ENCODE measurements at regions not wholly inside any gene's neighbourhood (a gene's known extent, or its start where the extent isn't known, plus 50 kb on each side); places are given as distances from the start of the nearest gene placed in this dataset.

DNA sequence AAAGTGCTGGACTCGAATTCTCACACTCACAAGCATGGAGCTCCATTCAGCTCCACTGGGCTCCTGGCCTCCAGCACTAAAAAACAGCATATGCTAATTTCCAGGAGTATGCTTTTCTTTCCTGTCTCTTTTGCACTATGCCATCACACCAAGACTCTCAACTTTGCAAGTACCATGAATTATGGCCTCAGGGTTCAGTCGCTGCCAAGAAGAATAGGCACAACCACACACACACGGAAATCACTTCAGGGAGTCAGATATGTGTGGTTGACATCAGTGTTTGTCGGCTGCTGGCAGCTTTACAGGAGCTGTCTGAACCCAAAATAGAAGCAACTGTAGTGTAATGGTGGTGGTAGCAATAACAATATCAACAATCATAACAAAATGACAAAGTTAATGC is 305.0 kb upstream of the SLCO3A1 start:
- no peaks in the 10 kb centered on the region for H3K79me2 ChIP-seq
- H3K9me2 ChIP-seq (replicated peaks; ENCODE audit: insufficient read depth): no peaks in the 10 kb centered on the region
- no peaks in the 10 kb centered on the region for H4K20me1 ChIP-seq (ENCODE audit: insufficient read depth, poor library complexity, severe bottlenecking)
- no peak for TF ChIP-seq EZH2phosphoT487 (IDR thresholded peaks at IDR 0.05; ENCODE audit: low read depth, severe bottlenecking, unreplicated experiment)
- TF ChIP-seq, protein P1, sequence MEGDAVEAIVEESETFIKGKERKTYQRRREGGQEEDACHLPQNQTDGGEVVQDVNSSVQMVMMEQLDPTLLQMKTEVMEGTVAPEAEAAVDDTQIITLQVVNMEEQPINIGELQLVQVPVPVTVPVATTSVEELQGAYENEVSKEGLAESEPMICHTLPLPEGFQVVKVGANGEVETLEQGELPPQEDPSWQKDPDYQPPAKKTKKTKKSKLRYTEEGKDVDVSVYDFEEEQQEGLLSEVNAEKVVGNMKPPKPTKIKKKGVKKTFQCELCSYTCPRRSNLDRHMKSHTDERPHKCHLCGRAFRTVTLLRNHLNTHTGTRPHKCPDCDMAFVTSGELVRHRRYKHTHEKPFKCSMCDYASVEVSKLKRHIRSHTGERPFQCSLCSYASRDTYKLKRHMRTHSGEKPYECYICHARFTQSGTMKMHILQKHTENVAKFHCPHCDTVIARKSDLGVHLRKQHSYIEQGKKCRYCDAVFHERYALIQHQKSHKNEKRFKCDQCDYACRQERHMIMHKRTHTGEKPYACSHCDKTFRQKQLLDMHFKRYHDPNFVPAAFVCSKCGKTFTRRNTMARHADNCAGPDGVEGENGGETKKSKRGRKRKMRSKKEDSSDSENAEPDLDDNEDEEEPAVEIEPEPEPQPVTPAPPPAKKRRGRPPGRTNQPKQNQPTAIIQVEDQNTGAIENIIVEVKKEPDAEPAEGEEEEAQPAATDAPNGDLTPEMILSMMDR (IDR thresholded peaks at IDR 0.05; ENCODE audit: poor library complexity): no peak
- no peak for TF ChIP-seq EZH2 (IDR thresholded peaks at IDR 0.05; ENCODE audit: borderline replicate concordance)
- H3K27ac ChIP-seq: no peak overlapping the region
- H3K4me3 ChIP-seq: no peak overlapping the region
- no peak overlapping the region for H2AFZ ChIP-seq
- WGBS (ENCODE audit: low lambda C conversion rate, missing lambda C conversion rate): 74% methylated on average over 4 of the region's 4 CpGs
- no peaks in the 10 kb centered on the region for H3K36me3 ChIP-seq (replicated peaks; ENCODE audit: insufficient read depth, low read depth)
- H3K4me1 ChIP-seq (ENCODE audit: insufficient read depth): peaks cover 2% of the 10 kb centered on the region
- H3K27me3 ChIP-seq: no peaks in the 10 kb centered on the region
- H3K4me2 ChIP-seq: no peak overlapping the region
- DNase-seq (ENCODE audit: low spot score): no peak
- H3K9me3 ChIP-seq (ENCODE audit: low read depth): no peaks in the 10 kb centered on the region

DNA sequence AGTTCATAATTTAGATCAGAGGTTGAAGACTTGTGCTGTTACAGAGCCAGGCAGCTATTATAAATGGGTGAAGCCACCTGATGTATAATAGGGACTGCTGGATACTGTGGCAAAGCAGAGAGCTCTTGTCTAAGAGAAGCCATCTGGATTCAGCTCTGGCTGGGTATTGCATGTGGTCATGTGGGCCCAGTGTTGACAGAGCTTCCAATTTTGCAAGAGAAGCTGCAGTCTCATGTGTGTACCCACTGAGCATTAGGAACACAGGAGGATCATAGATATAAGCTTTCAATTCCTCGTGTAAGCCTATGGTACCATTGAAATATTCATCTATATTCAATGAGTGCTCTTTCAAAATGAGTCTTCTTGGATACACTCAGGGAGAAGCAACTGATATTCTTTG is 303.9 kb upstream of the SLCO3A1 start:
- WGBS (ENCODE audit: low lambda C conversion rate, missing lambda C conversion rate): 85% methylated on average over 1 of the region's 1 CpG

DNA sequence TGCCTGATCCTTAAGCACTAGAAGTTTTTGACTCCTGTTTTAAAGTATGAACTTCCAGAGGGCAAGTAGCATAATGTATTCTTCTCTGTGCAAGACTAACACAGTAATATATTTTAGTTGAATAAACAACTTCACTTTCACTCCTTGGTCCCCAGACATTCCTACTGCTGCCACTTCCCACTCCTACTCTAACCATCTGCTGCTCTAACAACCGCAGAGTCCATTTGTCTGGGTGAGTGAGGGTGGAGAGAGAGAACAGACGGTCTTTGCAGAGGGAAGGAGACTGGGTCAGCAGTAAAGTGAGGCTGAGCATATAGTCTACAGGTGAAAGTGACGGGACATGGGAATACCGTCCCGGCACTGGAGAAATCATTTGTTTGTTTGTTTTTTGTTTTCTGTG is 301.0 kb upstream of the SLCO3A1 start:
- TF ChIP-seq EZH2phosphoT487 (IDR thresholded peaks at IDR 0.05; ENCODE audit: low read depth, severe bottlenecking, unreplicated experiment): no peak
- TF ChIP-seq, protein P1 (IDR thresholded peaks at IDR 0.05; ENCODE audit: poor library complexity): no peak
- TF ChIP-seq EZH2 (IDR thresholded peaks at IDR 0.05; ENCODE audit: borderline replicate concordance): no peak
- DNase-seq (ENCODE audit: low spot score): no peak

More for the DNA sequence above, 303.9 kb upstream of the SLCO3A1 start:
- Histone ChIP-seq H3K27ac (no peak overlapping the region), H3K4me1 (ENCODE audit: insufficient read depth) (no peaks in the 10 kb centered on the region), H3K4me3 (no peak overlapping the region), H4K20me1 (ENCODE audit: insufficient read depth, poor library complexity, severe bottlenecking) (no peaks in the 10 kb centered on the region), H3K9me3 (ENCODE audit: low read depth) (no peaks in the 10 kb centered on the region), H3K27me3 (no peaks in the 10 kb centered on the region), H2AFZ (no peak overlapping the region), H3K36me3 (replicated peaks; ENCODE audit: insufficient read depth, low read depth) (no peaks in the 10 kb centered on the region), H3K79me2 (no peaks in the 10 kb centered on the region), H3K9me2 (replicated peaks; ENCODE audit: insufficient read depth) (no peaks in the 10 kb centered on the region), H3K4me2 (no peak overlapping the region)
- TF ChIP-seq, protein P1 (IDR thresholded peaks at IDR 0.05; ENCODE audit: poor library complexity): no peak
- TF ChIP-seq EZH2 (IDR thresholded peaks at IDR 0.05; ENCODE audit: borderline replicate concordance) (no peak), EZH2phosphoT487 (IDR thresholded peaks at IDR 0.05; ENCODE audit: low read depth, severe bottlenecking, unreplicated experiment) (no peak)
- DNase-seq (ENCODE audit: low spot score): no peak

More for the DNA sequence above, 301.0 kb upstream of the SLCO3A1 start:
- Histone ChIP-seq H3K4me1 (ENCODE audit: insufficient read depth) (no peaks in the 10 kb centered on the region), H3K4me2 (no peak overlapping the region), H3K9me3 (ENCODE audit: low read depth) (no peaks in the 10 kb centered on the region), H3K9me2 (replicated peaks; ENCODE audit: insufficient read depth) (no peaks in the 10 kb centered on the region), H3K36me3 (replicated peaks; ENCODE audit: insufficient read depth, low read depth) (no peaks in the 10 kb centered on the region), H3K27ac (no peak overlapping the region), H3K27me3 (no peaks in the 10 kb centered on the region), H3K79me2 (no peaks in the 10 kb centered on the region), H3K4me3 (no peak overlapping the region), H4K20me1 (ENCODE audit: insufficient read depth, poor library complexity, severe bottlenecking) (no peaks in the 10 kb centered on the region), H2AFZ (no peak overlapping the region)
- 86% methylated on average over 5 of the region's 5 CpGs for WGBS (ENCODE audit: low lambda C conversion rate, missing lambda C conversion rate)

Data from hepatocyte (in vitro differentiated cells).